ENCODE measurements at regions not wholly inside any gene's neighbourhood (a gene's known extent, or its start where the extent isn't known, plus 50 kb on each side); places are given as distances from the start of the nearest gene placed in this dataset.

DNA sequence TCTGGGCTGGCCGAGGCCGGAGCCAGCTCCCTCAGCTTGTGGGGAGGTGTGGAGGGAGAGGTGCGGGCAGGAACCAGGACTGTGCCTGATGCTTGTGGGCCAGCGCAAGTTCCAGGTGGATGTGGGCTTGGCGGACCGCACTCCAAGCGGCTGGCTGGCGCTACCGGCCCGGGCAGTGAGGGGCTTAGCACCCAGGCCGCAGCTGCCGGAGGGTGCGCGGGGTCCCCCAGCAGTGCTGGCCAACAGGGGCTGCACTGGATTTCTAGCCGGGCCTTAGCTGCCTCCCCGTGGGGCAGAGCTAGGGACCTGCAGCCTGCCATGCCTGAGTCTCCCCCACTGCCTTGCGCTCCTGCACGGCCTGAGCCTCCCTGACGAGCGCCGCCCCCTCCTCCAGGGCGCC, 242.8 kb downstream of the CCSER2 start:
- no peak for FAIRE-seq
- H3K36me3 ChIP-seq (ENCODE audit: control insufficient read depth in 2 of 3, insufficient read depth in 3 of 3, low read length in 3 of 3) = no peaks in the 10 kb centered on the region
- H3K4me1 ChIP-seq (ENCODE audit: control insufficient read depth in 2 of 3, insufficient read depth in 2 of 3, low read depth in 1 of 3, low read length in 3 of 3) = no peaks in the 10 kb centered on the region
- intact Hi-C loops (cut with DNase I) = no loop called here
- no peaks in the 10 kb centered on the region for H3K27me3 ChIP-seq (ENCODE audit: control insufficient read depth, insufficient read depth, low read length)
- no peak for DNase-seq
- TF ChIP-seq, protein P1, sequence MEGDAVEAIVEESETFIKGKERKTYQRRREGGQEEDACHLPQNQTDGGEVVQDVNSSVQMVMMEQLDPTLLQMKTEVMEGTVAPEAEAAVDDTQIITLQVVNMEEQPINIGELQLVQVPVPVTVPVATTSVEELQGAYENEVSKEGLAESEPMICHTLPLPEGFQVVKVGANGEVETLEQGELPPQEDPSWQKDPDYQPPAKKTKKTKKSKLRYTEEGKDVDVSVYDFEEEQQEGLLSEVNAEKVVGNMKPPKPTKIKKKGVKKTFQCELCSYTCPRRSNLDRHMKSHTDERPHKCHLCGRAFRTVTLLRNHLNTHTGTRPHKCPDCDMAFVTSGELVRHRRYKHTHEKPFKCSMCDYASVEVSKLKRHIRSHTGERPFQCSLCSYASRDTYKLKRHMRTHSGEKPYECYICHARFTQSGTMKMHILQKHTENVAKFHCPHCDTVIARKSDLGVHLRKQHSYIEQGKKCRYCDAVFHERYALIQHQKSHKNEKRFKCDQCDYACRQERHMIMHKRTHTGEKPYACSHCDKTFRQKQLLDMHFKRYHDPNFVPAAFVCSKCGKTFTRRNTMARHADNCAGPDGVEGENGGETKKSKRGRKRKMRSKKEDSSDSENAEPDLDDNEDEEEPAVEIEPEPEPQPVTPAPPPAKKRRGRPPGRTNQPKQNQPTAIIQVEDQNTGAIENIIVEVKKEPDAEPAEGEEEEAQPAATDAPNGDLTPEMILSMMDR (IDR thresholded peaks at IDR 0.05; ENCODE audit: borderline replicate concordance, extremely low read depth, insufficient read depth) = no peak
- H3K9me3 ChIP-seq (ENCODE audit: control insufficient read depth in 2 of 3, insufficient read depth in 1 of 3, low read length in 3 of 3) = no peaks in the 10 kb centered on the region
- no peak overlapping the region for H3K9ac ChIP-seq (ENCODE audit: low read length in 3 of 3)
- no peak overlapping the region for H3K4me3 ChIP-seq (ENCODE audit: low read length in 3 of 3)
- H3K27ac ChIP-seq (ENCODE audit: low read depth in 2 of 2, low read length in 2 of 2) = no peak overlapping the region

DNA sequence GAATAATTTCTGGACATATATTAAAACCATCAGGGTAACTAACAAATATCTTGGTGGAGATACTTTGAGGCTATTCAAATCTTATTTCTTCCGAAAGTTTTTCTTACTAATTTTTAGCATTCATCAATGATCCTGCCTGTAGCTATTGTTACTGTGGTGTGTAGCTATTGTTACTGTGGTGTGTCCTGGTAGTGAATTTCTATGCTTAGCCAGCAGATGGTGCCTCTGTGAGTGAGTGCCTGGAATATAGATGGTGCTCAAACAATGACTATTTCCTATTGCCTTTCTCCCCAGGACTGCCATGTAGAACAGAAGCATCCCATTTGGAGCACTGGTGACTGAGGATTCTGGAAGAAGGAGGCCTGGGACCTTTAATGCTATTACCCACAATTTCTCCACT, 245.7 kb downstream of the CCSER2 start:
- FAIRE-seq (no peak), DNase-seq (no peak)
- Histone ChIP-seq H3K9me3 (ENCODE audit: control insufficient read depth in 2 of 3, insufficient read depth in 1 of 3, low read length in 3 of 3) (peaks cover 0 to 5% (median 0%) of the 10 kb centered on the region in 3 donors), H3K27me3 (ENCODE audit: control insufficient read depth, insufficient read depth, low read length) (no peaks in the 10 kb centered on the region), H3K36me3 (ENCODE audit: control insufficient read depth in 2 of 3, insufficient read depth in 3 of 3, low read length in 3 of 3) (no peaks in the 10 kb centered on the region), H3K4me3 (ENCODE audit: low read length in 3 of 3) (no peak overlapping the region), H3K4me1 (ENCODE audit: control insufficient read depth in 2 of 3, insufficient read depth in 2 of 3, low read depth in 1 of 3, low read length in 3 of 3) (no peaks in the 10 kb centered on the region), H3K9ac (ENCODE audit: low read length in 3 of 3) (no peak overlapping the region), H3K27ac (ENCODE audit: low read depth in 2 of 2, low read length in 2 of 2) (no peak overlapping the region)
- TF ChIP-seq, protein P1 (IDR thresholded peaks at IDR 0.05; ENCODE audit: borderline replicate concordance, extremely low read depth, insufficient read depth) = no peak
- intact Hi-C loops (cut with DNase I) = no loop called here

DNA sequence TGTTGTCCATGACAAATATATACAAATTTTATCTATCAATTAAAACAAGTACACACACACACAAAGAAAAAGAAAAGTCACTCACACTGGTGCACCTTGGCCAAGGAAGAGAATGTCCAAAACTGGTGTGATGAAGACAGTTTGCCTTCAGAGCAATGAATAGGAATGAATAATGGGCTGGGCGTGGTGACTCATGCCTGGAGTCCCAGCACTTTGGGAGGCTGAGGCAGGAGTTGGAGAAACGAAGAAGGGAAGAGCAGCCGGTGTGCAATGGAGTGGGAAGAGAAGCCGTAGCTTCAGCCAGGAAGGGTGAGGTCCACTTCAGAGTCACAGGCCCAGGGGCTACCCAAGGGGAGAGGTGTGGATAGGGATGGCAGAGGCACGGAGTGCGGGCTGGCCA, 253.6 kb downstream of the CCSER2 start:
- TF ChIP-seq, protein P1 (IDR thresholded peaks at IDR 0.05; ENCODE audit: borderline replicate concordance, extremely low read depth, insufficient read depth) = no peak
- Histone ChIP-seq H3K27ac (ENCODE audit: low read depth in 2 of 2, low read length in 2 of 2) (no peak overlapping the region), H3K4me1 (ENCODE audit: control insufficient read depth in 2 of 3, insufficient read depth in 2 of 3, low read depth in 1 of 3, low read length in 3 of 3) (no peaks in the 10 kb centered on the region), H3K9ac (ENCODE audit: low read length in 3 of 3) (no peak overlapping the region), H3K27me3 (ENCODE audit: control insufficient read depth, insufficient read depth, low read length) (no peaks in the 10 kb centered on the region), H3K9me3 (ENCODE audit: control insufficient read depth in 2 of 3, insufficient read depth in 1 of 3, low read length in 3 of 3) (peaks cover 0 to 1% (median 0%) of the 10 kb centered on the region in 3 donors), H3K4me3 (ENCODE audit: low read length in 3 of 3) (no peak overlapping the region), H3K36me3 (ENCODE audit: control insufficient read depth in 2 of 3, insufficient read depth in 3 of 3, low read length in 3 of 3) (no peaks in the 10 kb centered on the region)
- no peak for DNase-seq
- no peak for FAIRE-seq
- intact Hi-C loops (cut with DNase I) = no loop called here

DNA sequence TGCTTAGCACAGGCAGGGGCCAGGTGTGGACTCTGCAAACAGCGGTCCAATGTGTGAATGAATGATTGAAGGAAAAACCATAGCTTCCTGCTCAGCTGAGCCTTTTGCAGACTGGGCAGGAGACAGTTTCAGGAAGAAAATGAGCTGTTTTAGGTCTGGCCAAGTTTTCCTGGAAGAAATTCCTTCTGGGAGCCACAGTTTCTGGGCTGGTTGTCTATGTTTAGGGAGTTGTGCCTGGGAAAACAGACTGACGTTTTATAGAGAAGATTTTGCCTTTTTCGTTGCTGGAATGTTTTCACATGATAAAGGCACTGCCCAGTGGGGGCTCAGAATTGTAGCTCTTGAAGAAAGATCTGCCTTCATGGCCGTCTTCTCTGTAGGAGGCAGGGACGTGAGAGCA, 255.1 kb downstream of the CCSER2 start:
- Histone ChIP-seq H3K27me3 (ENCODE audit: control insufficient read depth, insufficient read depth, low read length) (no peaks in the 10 kb centered on the region), H3K9ac (ENCODE audit: low read length in 3 of 3) (no peak overlapping the region), H3K36me3 (ENCODE audit: control insufficient read depth in 2 of 3, insufficient read depth in 3 of 3, low read length in 3 of 3) (no peaks in the 10 kb centered on the region), H3K4me1 (ENCODE audit: control insufficient read depth in 2 of 3, insufficient read depth in 2 of 3, low read depth in 1 of 3, low read length in 3 of 3) (no peaks in the 10 kb centered on the region), H3K27ac (ENCODE audit: low read depth in 2 of 2, low read length in 2 of 2) (no peak overlapping the region), H3K9me3 (ENCODE audit: control insufficient read depth in 2 of 3, insufficient read depth in 1 of 3, low read length in 3 of 3) (no peaks in the 10 kb centered on the region), H3K4me3 (ENCODE audit: low read length in 3 of 3) (no peak overlapping the region)
- intact Hi-C loops (cut with DNase I) = no loop called here
- FAIRE-seq (no peak), DNase-seq (no peak)
- TF ChIP-seq, protein P1 (IDR thresholded peaks at IDR 0.05; ENCODE audit: borderline replicate concordance, extremely low read depth, insufficient read depth) = no peak

Measured in kidney (tissue), 13 donors.